HCT116 (cell line): ENCODE measurements at regions not wholly inside any gene's neighbourhood (a gene's known extent, or its start where the extent isn't known, plus 50 kb on each side); places are given as distances from the start of the nearest gene placed in this dataset.

ENCODE experiments used
- ATAC-seq: fragments of 200-7000 bp; cut with Tn5 transposase; 2 replicates; pipeline ENCODE4 v1.9.1; 2020; ENCODE audit warnings: mild to moderate bottlenecking, moderate library complexity
- BruUV-seq: library from RNA; stranded (reverse); fragments of 400-500 nt; replicated peaks from 2 replicates; lab custom pipeline; 2021; lab: Mats Ljungman, UMichigan
- CTCF ChIA-PET: fragments of 300-600 bp; sonication (Branson Sonifier 250); formaldehyde crosslinking; loops from one replicate; lab custom pipeline; 2021; ENCODE audit warnings: antibody characterized with exemption; lab: Charles Lee
- POLR2A ChIA-PET: fragments of 300-600, 350-600 bp; sonication (Branson Sonifier 250); formaldehyde crosslinking; loops from one replicate; lab custom pipeline; 2021; ENCODE audit warnings: antibody characterized with exemption; lab: Charles Lee
- RAD21 ChIA-PET, 2 experiments: fragments of 300-600 bp; sonication (Branson Sonifier 250); formaldehyde crosslinking; loops; one replicate each; lab custom pipeline; 2023; ENCODE audit warnings: low total read pairs in 2 of 2; ENCODE audit not compliant: uncharacterized antibody in 2 of 2, unreplicated experiment in 2 of 2, low non-redundant PET in 1 of 2; lab: Charles Lee
- DNase-seq: peaks from one replicate; pipeline ENCODE4 v3.0.0-alpha.2; 2010; ENCODE audit warnings: low read depth, low spot score
- H2AFZ ChIP-seq: fragments of 200-600 bp; shearing (Covaris generic), sonication (generic); 2 replicates; pipeline ENCODE4 v1.6.1; 2017; ENCODE audit warnings: low read depth, mixed run types, mixed read lengths, antibody characterized with exemption, low read length; ENCODE audit not compliant: poor library complexity, severe bottlenecking
- H3K27ac ChIP-seq: 2 replicates; pipeline ENCODE4 v1.5.1; 2012; ENCODE audit warnings: low read depth, low read length
- H3K27me3 ChIP-seq: fragments of 200-600 bp; sonication (generic); 2 replicates; pipeline ENCODE4 v1.6.1; 2016; ENCODE audit warnings: mixed run types, low read length, mixed read lengths; ENCODE audit not compliant: insufficient read depth
- H3K36me3 ChIP-seq, 2 experiments: fragments of 200-500 bp in 1 of 2; fragments of 200-600 bp in 1 of 2; sonication (Bioruptor generic) in 1 of 2; sonication (generic) in 1 of 2; 2 replicates each; pipeline versions ENCODE4 v1.5.1 to v1.6.1; 2014 to 2016; ENCODE audit warnings: low read length in 2 of 2, inconsistent platforms in 1 of 2, mixed read lengths in 1 of 2, mixed run types in 1 of 2; ENCODE audit not compliant: insufficient read depth in 2 of 2, control insufficient read depth in 1 of 2
- H3K4me1 ChIP-seq, 2 experiments: fragments of 200-600 bp in 1 of 2; sonication (generic) in 1 of 2; 2 replicates each; pipeline versions ENCODE4 v1.5.1 to v1.6.1; 2012 to 2017; ENCODE audit warnings: low read length in 2 of 2, inconsistent platforms in 1 of 2, mild to moderate bottlenecking in 1 of 2, mixed read lengths in 1 of 2, mixed run types in 1 of 2, moderate library complexity in 1 of 2; ENCODE audit not compliant: insufficient read depth in 2 of 2, control insufficient read depth in 1 of 2
- H3K4me2 ChIP-seq: fragments of 200-600 bp; sonication (generic); 2 replicates; pipeline ENCODE4 v1.6.1; 2017; ENCODE audit warnings: mixed run types, low read length, mixed read lengths
- H3K4me3 ChIP-seq, 2 experiments: fragments of 200-600 bp in 1 of 2; sonication (generic) in 1 of 2; replicated peaks in 1 of 2; 2 replicates each; pipeline ENCODE4 v1.5.1; 2011 to 2016; ENCODE audit warnings: low read length in 2 of 2, control low read depth in 1 of 2, low read depth in 1 of 2, mild to moderate bottlenecking in 1 of 2, mixed read lengths in 1 of 2, mixed run types in 1 of 2
- H3K79me2 ChIP-seq: fragments of 200-600 bp; sonication (generic); 2 replicates; pipeline ENCODE4 v1.6.1; 2017; ENCODE audit warnings: mild to moderate bottlenecking, mixed run types, low read length, moderate library complexity, mixed read lengths; ENCODE audit not compliant: insufficient read depth
- H3K9ac ChIP-seq: fragments of 200-600 bp; sonication (generic); 2 replicates; pipeline ENCODE4 v1.6.1; 2016; ENCODE audit warnings: low read length, mixed read lengths
- H3K9me2 ChIP-seq: fragments of 200-600 bp; sonication (generic), shearing (Covaris generic); 2 replicates; pipeline ENCODE4 v1.6.1; 2017; ENCODE audit warnings: mixed run types, mild to moderate bottlenecking, moderate library complexity; ENCODE audit not compliant: insufficient read depth
- H3K9me3 ChIP-seq, 2 experiments: fragments of 200-500 bp in 1 of 2; fragments of 200-600 bp in 1 of 2; sonication (Bioruptor generic) in 1 of 2; sonication (generic) in 1 of 2; 2 replicates each; pipeline ENCODE4 v1.6.1; 2014 to 2017; ENCODE audit warnings: low read length in 2 of 2, mixed read lengths in 2 of 2, inconsistent platforms in 1 of 2, low read depth in 1 of 2, mild to moderate bottlenecking in 1 of 2, mixed run types in 1 of 2, moderate library complexity in 1 of 2; ENCODE audit not compliant: control insufficient read depth in 1 of 2, insufficient read depth in 1 of 2
- H4K20me1 ChIP-seq: fragments of 200-600 bp; sonication (generic), shearing (Covaris generic); 2 replicates; pipeline ENCODE4 v1.6.1; 2017; ENCODE audit warnings: mixed run types, mild to moderate bottlenecking, moderate library complexity; ENCODE audit not compliant: insufficient read depth
- CEBPB ChIP-seq: IDR thresholded peaks from 2 replicates; pipeline ENCODE4 v1.6.1; 2012; ENCODE audit warnings: low read depth
- EGR1 ChIP-seq: IDR thresholded peaks from 2 replicates; pipeline ENCODE4 v1.6.1; 2012; ENCODE audit warnings: low read depth
- EZH2 ChIP-seq: fragments of 200-600 bp; sonication (generic); IDR thresholded peaks from 2 replicates; pipeline ENCODE4 v1.6.1; 2017; ENCODE audit warnings: antibody characterized with exemption, mixed run types
- EZH2phosphoT487 ChIP-seq: fragments of 200-600 bp; IDR thresholded peaks from 2 replicates; pipeline ENCODE4 v1.6.1; 2018; ENCODE audit warnings: antibody characterized with exemption, borderline replicate concordance
- FOSL1 ChIP-seq: IDR thresholded peaks from 2 replicates; pipeline ENCODE4 v1.6.1; 2012; ENCODE audit warnings: low read depth
- JUND ChIP-seq: IDR thresholded peaks from 2 replicates; pipeline ENCODE4 v1.6.1; 2012
- MAX ChIP-seq: IDR thresholded peaks from 2 replicates; pipeline ENCODE4 v1.6.1; 2012
- RAD21 ChIP-seq: IDR thresholded peaks from 2 replicates; pipeline ENCODE4 v1.6.1; 2012; ENCODE audit warnings: low read depth, mild to moderate bottlenecking
- SP1 ChIP-seq: IDR thresholded peaks from 2 replicates; pipeline ENCODE4 v1.6.1; 2012; ENCODE audit warnings: low read depth
- SRF ChIP-seq: IDR thresholded peaks from 2 replicates; pipeline ENCODE4 v1.6.1; 2012; ENCODE audit warnings: low read depth
- TCF7L2 ChIP-seq: IDR thresholded peaks from 2 replicates; pipeline ENCODE4 v1.7.0; 2011; ENCODE audit warnings: borderline replicate concordance, inconsistent platforms; ENCODE audit not compliant: insufficient read depth, insufficient read length; ENCODE audit errors: extremely low read depth
- ZFX ChIP-seq: fragments of 450-650 bp; IDR thresholded peaks from 2 replicates; pipeline ENCODE4 v1.6.1; 2017
- ZNF274 ChIP-seq: fragments of 200-500 bp; sonication (Bioruptor generic); IDR thresholded peaks from 2 replicates; pipeline ENCODE4 v1.6.1; 2014; ENCODE audit warnings: mild to moderate bottlenecking, low read depth, low read length, inconsistent platforms
- intact Hi-C: fragments of 100-400 bp; cut with micrococcal nuclease; formaldehyde crosslinking; loops from 2 replicates; pipeline ENCODE4 v1.10.0; 2022

- ATAC-seq (no peak), DNase-seq (no peak)
- no peaks in the 10 kb centered on the region for H3K9me3 ChIP-seq
- intact Hi-C loops: no loop called here
- ChIA-PET RAD21 (no interaction called here), CTCF (no interaction called here), POLR2A (no interaction called here)
- H3K79me2 ChIP-seq: no peaks in the 10 kb centered on the region
- H3K36me3 ChIP-seq: no peaks in the 10 kb centered on the region
- H3K27me3 ChIP-seq: no peaks in the 10 kb centered on the region
- H3K9ac ChIP-seq: no peak overlapping the region
- H3K4me3 ChIP-seq: no peak overlapping the region
- H4K20me1 ChIP-seq: no peaks in the 10 kb centered on the region
- H3K4me1 ChIP-seq: no peaks in the 10 kb centered on the region
- TF ChIP-seq EZH2phosphoT487 (no peak), CEBPB (no peak), RAD21 (no peak), JUND (no peak), SP1 (no peak), EGR1 (no peak), TCF7L2 (no peak), ZFX (no peak), ZNF274 (no peak), EZH2 (no peak), FOSL1 (no peak)
- no TSS peak for BruUV-seq
- H3K9me2 ChIP-seq: no peaks in the 10 kb centered on the region
- no peak overlapping the region for H2AFZ ChIP-seq
- no peak overlapping the region for H3K27ac ChIP-seq
- H3K4me2 ChIP-seq: no peak overlapping the region
Observed at GRCh38 chr14:105862581-105863239, 336.3 kb downstream of the TMEM121 start.

GRCh38 chr14:105863296-105864108 is 337.1 kb downstream of the TMEM121 start:
- H3K9me3 ChIP-seq: no peaks in the 10 kb centered on the region

More at GRCh38 chr14:105863296-105864108, 337.1 kb downstream of the TMEM121 start:
- ChIA-PET POLR2A (no interaction called here), CTCF (no interaction called here), RAD21 (no interaction called here)
- DNase-seq: no peak
- Histone ChIP-seq H3K79me2 (no peaks in the 10 kb centered on the region), H2AFZ (no peak overlapping the region)
- no TSS peak for BruUV-seq
- TF ChIP-seq SRF (no peak), MAX (no peak)
- TF ChIP-seq, all 23 proteins: peak for 0
- intact Hi-C loops: no loop called here
- no peaks in the 10 kb centered on the region for H3K4me1 ChIP-seq
- H3K4me3 ChIP-seq: no peak overlapping the region
- no peak overlapping the region for H3K27ac ChIP-seq
- H3K36me3 ChIP-seq: no peaks in the 10 kb centered on the region
- no peaks in the 10 kb centered on the region for H3K27me3 ChIP-seq
- no peaks in the 10 kb centered on the region for H3K9me2 ChIP-seq
- H3K4me2 ChIP-seq: no peak overlapping the region
- no peaks in the 10 kb centered on the region for H4K20me1 ChIP-seq
- no peak overlapping the region for H3K9ac ChIP-seq
- no peak for ATAC-seq
